ENCODE measurements at regions not wholly inside any gene's neighbourhood (a gene's known extent, or its start where the extent isn't known, plus 50 kb on each side); places are given as distances from the start of the nearest gene placed in this dataset.

GRCh38 chrX:45400027-45400779, 199.5 kb upstream of the DIPK2B start:
- TF ChIP-seq POLR2A (IDR thresholded peaks at IDR 0.05) (no peak), POLR2AphosphoS5 (IDR thresholded peaks at IDR 0.05) (no peak), CTCF (IDR thresholded peaks at IDR 0.05) (no peak)

All from transverse colon (tissue), 4 donors.